Right lobe of liver (tissue), 4 donors: ENCODE measurements at regions not wholly inside any gene's neighbourhood (a gene's known extent, or its start where the extent isn't known, plus 50 kb on each side); places are given as distances from the start of the nearest gene placed in this dataset.

ENCODE experiments used
- POLR2A ChIP-seq: fragments of 450-650 bp; IDR thresholded peaks from one replicate; pipeline ENCODE4 v1.6.1; 2017; ENCODE audit warnings: antibody characterized with exemption, mild to moderate bottlenecking
- TF ChIP-seq, protein P1 (sequence below), 4 donors: fragments of 200-600 bp in 3 of 4; fragments of 450-650 bp in 1 of 4; IDR thresholded peaks; one replicate each; pipeline versions ENCODE4 v1.5.1 to v1.8.0; 2016 to 2022; ENCODE audit warnings: antibody characterized with exemption in 4 of 4, mild to moderate bottlenecking in 2 of 4
- donor health status: DM: no; HTN: no; CAD: no.
- donor health status: DM: no; HTN: no; CAD: no.
- donor health status: DM: no; HTN: yes; CAD: no.

DNA sequence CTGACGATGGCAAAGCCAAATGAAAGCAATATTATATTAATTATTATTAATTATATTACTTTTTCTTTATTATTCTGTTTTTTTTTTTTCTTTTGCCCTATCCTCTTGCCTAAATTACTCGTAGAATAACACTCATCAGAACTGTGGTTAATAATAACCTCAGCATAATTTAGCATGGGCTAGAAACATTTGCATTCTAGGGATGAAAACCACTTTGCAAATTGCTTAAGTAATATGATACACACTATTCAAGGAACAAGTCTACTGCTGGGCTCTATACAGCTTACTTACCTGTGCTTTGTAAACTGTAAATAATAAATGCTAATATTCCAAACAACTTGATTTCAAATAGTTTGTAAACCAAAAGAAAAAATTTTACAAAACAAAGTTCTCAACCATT is 375.8 kb downstream of the HGF start:
- TF ChIP-seq POLR2A = no peak
- TF ChIP-seq, protein P1, sequence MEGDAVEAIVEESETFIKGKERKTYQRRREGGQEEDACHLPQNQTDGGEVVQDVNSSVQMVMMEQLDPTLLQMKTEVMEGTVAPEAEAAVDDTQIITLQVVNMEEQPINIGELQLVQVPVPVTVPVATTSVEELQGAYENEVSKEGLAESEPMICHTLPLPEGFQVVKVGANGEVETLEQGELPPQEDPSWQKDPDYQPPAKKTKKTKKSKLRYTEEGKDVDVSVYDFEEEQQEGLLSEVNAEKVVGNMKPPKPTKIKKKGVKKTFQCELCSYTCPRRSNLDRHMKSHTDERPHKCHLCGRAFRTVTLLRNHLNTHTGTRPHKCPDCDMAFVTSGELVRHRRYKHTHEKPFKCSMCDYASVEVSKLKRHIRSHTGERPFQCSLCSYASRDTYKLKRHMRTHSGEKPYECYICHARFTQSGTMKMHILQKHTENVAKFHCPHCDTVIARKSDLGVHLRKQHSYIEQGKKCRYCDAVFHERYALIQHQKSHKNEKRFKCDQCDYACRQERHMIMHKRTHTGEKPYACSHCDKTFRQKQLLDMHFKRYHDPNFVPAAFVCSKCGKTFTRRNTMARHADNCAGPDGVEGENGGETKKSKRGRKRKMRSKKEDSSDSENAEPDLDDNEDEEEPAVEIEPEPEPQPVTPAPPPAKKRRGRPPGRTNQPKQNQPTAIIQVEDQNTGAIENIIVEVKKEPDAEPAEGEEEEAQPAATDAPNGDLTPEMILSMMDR (IDR thresholded peaks at IDR 0.05) = no peak
